ENCODE measurements at regions not wholly inside any gene's neighbourhood (a gene's known extent, or its start where the extent isn't known, plus 50 kb on each side); places are given as distances from the start of the nearest gene placed in this dataset.
A peak's percentile ranks its signal among the peaks of the same experiment; 100 is the strongest.
"Not testable (repeated sequence)": the region's sequence is repeated elsewhere in the genome, so short reads cannot be mapped to it uniquely, and the experiment has no call there.

DNA sequence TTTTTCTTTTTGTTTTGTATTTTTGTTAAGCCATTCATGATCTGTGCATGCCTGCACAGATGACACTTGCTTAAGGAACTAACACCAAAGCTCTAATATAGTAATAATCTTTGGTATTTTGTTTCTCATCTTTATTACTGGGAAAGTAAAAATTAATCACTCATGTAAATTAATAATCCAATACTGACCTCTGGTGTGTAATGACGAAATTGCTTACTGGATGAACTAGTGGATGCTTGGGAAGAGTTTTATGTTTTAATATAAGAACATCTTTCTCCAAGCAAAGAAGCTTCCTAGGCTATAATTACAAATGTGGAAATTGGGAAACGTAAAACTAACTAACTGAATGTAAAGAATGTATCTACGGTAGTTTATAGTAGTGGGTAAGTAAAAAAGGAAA is 147.9 kb downstream of the POTEC start:
- not testable (repeated sequence) for DNase-seq (ENCODE audit: insufficient read length, low spot score); FAIRE-seq
- TF ChIP-seq, protein P1, sequence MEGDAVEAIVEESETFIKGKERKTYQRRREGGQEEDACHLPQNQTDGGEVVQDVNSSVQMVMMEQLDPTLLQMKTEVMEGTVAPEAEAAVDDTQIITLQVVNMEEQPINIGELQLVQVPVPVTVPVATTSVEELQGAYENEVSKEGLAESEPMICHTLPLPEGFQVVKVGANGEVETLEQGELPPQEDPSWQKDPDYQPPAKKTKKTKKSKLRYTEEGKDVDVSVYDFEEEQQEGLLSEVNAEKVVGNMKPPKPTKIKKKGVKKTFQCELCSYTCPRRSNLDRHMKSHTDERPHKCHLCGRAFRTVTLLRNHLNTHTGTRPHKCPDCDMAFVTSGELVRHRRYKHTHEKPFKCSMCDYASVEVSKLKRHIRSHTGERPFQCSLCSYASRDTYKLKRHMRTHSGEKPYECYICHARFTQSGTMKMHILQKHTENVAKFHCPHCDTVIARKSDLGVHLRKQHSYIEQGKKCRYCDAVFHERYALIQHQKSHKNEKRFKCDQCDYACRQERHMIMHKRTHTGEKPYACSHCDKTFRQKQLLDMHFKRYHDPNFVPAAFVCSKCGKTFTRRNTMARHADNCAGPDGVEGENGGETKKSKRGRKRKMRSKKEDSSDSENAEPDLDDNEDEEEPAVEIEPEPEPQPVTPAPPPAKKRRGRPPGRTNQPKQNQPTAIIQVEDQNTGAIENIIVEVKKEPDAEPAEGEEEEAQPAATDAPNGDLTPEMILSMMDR (IDR thresholded peaks at IDR 0.05; ENCODE audit: insufficient read depth, missing control alignments): peak; percentile 12

DNA sequence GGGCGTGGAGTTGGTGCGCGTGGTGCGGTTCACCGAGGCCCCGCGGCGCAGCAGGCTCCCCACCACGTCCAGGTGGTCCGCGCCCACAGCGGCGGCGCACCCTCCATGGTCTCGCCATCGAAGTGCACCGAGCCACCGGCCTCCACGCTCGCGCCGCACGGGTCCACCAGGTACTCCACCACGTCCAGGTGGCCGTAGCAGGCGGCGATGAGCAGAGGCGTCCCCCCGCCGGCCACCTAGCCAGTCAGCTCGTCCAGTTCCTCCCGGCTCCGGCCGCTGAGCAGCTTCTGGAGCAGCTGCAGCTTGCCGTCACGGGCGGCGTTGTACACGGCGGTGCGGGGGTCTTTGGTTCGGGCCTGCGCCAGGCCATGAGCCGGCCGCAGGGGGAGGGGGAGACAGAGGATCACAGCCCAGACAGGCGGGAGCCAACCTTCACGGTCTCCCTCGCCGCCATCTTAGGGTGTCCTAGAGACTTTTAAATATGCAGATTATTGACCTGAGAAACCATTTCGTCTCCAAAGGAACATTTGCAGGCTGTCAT is 149.8 kb downstream of the POTEC start:
- not testable (repeated sequence) for FAIRE-seq

DNA sequence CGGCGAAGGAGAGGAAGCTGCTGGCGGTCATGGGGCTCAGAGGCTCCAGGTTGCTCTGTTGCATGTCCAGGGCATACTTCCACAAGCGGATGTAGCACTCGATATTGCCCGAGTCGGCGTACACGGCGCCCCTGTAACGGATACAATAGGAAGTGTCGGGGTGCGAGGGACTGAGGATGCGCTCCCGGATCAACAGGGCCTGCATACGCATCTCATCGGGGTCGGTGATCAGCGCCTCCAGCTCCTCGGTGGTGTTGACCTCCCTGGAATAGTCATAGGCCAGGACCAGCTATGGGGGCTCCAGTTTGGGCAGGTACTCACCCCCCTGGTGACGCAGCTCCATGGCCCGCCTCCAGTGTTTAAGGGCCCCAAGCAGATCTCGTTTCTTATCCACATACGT is 150.8 kb downstream of the POTEC start:
- DNase-seq (ENCODE audit: insufficient read length, low spot score); FAIRE-seq: not testable (repeated sequence)

More for the DNA sequence above, 149.8 kb downstream of the POTEC start:
- not testable (repeated sequence) for DNase-seq (ENCODE audit: insufficient read length, low spot score)

DNA sequence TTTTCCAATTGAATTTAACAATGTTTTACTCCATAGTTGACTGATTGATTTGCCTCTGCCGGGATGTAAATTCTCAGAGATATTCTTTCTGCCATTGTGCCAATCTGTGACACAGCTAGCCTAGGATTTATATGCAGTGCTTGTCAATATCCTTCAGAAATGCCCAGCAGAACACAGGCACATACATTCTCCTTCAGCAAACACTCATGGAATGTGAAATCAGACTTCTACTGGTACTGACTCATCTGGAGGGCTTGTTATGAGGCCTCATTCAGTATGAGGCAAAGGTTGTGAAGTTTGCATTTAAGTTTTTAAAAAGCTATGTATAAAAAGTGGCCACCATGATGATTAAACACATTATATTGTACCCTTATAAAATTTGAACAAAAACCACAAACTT is 158.4 kb downstream of the POTEC start:
- not testable (repeated sequence) for DNase-seq (ENCODE audit: insufficient read length, low spot score); FAIRE-seq

DNA sequence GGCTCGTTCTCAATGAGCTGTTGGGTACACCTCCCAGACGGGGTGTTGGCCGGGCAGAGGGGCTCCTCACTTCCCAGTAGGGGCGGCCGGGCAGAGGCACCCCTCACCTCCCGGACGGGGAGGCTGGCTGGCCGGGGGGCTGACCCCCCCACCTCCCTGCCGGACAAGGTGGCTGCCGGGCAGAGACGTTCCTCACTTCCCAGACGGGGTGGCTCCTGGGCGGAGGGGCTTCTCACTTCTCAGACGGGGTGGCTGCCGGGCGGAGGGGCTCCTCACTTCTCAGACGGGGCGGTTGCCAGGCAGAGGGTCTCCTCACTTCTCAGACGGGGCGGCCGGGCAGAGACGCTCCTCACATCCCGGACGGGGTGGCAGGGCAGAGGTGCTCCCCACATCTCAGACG is 160.7 kb downstream of the POTEC start:
- not testable (repeated sequence) for FAIRE-seq; DNase-seq (ENCODE audit: insufficient read length, low spot score)

DNA sequence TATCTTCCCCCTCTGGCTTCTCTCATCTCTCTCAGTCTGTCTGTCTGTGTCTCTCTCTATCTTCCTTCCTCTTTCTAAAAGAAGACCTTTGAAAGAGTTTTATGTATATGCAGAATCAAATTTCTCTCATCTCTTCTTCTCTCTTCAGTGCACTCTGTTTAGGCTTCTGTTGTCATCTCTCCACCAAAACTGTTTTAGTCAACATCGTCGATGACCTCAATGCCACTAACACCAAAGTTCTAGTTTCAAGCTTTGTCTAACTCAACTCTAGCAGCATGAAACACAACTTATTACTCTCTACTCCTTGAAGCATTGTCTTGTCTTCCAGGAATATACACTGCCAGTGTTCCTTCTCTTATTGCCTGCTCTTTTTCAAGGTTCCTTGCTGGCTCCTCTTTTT is 163.9 kb downstream of the POTEC start:
- DNase-seq (ENCODE audit: insufficient read length, low spot score); FAIRE-seq: not testable (repeated sequence)

DNA sequence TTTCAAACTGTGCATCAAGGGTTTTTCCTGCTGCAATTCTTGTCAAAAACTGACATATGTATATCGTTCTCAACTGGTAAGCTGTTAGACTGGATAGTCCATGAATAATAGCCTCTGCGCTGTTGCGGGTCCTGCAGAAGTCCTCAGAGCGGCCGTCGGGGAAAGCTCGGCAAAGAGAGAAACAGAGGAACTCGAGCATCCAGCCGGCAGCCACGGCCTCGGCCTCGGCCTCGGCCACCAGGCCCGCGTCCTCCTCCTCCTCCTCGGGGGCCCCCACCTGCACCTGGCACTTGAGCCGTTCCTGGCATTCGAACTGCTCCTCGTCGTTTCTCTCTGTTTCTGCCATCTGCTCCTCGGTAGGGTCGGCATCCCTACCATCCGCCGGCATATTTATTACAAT is 165.0 kb downstream of the POTEC start:
- FAIRE-seq; DNase-seq (ENCODE audit: insufficient read length, low spot score): not testable (repeated sequence)

DNA sequence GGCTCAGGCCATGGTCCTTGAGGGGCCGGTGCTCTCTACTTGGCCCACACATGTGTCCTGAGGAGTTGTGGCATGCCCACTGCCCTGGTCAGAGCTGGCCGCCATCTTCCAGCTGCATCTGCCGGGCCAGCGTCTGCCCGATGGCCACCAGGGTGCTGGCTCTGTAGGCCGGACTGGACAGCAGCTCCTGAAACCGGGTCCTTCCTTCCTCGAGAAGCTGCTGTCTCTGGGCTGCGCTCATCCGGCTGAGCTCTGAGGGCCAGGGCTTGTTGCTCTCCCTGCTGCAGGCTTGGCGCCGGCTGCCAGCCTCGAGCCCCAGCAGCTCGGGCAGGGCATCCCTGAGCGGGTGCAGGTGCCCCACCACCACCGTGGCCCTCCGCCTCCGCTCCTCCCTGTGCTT is 182.1 kb downstream of the POTEC start:
- not testable (repeated sequence) for DNase-seq (ENCODE audit: insufficient read length, low spot score); FAIRE-seq

DNA sequence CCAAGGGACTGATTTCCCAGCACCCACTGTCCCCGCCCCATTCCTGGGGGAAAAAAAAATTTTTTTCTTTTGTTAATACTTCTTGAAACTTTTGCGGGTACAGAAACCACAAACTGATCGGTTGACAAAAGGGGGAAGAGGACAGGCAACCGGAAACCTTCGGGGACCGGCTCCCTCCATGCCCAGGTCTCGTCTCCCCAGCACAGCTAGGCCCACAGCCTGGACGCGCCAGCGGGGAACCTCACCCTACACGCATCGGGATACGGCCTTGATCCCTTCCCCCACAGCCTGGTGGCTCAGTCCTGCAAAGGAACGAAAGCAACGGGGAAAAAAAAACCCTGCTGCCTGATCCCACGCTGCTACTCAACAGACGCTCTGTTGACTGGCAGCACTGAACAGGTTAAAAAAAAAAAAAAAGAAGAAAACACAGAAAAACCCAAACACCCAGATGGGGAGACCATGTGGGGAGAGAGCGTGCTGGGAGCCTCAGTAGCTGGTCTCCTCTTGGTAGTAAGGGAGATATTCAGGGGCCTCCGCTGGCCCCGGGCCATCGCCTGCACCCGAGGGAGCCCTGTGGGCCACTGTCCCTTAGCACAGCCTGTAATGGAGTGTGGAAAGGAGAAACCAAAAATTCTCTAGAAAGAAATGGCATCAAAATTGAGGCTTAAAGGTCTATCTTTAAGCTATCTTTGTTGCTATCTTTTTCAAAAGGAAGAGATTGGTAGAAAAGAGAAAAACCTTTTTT is 185.7 kb downstream of the POTEC start:
- DNase-seq (ENCODE audit: insufficient read length, low spot score); FAIRE-seq: not testable (repeated sequence)

DNA sequence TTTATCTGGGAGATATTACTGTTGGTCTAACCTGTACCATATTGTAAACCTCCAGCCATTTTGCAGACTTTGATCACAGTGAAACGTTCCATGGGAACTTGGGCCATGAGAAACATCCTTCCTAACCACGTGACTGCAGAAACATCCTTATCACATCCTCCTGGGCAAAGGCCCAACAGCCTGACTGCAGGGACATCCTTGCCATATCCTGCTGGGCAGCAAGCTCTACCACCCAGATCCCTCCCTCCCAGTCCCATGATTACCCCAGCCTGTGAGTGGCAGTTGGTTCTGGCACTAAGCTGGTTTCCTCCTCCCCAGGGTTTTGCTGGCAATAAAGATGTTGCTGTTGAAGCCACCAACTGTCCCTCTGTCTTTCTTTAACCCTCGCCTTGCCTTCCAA is 201.2 kb downstream of the POTEC start:
- not testable (repeated sequence) for DNase-seq (ENCODE audit: insufficient read length, low spot score); FAIRE-seq

DNA sequence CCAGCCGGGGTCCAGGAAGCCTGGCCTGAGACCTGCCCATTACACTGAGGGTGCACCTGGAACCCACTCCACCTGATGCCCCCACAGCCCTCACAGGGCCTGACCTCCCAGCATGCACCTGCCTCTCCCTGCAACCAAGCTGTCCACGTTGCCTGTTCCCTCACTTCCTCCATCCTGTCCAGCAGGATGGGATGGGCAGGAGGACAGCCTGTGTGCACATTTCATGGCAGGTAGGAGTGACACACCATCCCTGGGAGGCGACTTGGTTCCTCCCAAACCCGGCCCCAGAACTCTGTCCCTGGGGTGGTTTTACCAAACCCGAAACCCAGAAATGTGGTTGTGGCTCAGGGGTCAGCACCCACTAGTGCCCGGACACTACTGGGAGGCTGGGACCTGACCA is 203.8 kb upstream of the ZNF519 start:
- FAIRE-seq; DNase-seq (ENCODE audit: insufficient read length, low spot score): not testable (repeated sequence)

DNA sequence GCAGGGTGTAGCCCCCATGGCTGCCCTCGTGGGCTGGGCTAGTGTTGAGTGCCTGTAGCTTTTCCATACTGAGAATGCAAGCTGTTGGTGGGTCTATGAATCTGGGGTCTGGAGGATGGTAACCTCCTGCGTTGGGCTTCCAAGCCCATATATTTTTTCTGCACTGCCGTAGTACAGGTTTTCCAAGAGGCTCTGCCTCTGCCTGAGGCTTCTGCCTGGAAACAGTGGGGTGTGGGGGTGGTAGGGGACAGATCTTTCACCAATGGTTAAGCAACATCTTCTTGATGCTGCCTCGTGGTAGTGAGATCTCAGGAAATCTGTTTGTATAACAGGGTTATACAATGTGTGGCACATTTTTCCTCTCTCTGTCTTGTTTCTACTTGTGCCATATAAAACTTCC is 189.0 kb upstream of the ZNF519 start:
- FAIRE-seq; DNase-seq (ENCODE audit: insufficient read length, low spot score): not testable (repeated sequence)

DNA sequence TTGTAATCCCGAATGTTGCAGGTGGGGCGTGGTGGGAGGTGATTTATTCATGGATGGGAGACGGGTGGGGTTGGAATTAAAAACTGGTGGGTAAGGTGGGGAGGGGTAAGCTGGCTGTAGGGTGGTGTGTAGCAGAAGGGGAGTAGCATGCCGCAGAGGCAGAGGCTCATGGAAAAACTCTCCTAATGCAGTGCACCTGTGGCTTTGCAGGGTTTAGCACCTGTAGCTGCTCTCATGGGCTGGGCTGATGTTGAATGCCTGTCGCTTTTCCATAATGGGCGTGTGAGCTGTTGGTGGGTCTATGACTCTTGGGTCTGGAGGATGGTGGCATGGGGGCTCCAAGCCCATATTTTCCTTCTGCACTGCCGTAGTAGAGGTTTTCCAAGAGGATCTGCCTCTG is 169.0 kb upstream of the ZNF519 start:
- FAIRE-seq: not testable (repeated sequence)

DNA sequence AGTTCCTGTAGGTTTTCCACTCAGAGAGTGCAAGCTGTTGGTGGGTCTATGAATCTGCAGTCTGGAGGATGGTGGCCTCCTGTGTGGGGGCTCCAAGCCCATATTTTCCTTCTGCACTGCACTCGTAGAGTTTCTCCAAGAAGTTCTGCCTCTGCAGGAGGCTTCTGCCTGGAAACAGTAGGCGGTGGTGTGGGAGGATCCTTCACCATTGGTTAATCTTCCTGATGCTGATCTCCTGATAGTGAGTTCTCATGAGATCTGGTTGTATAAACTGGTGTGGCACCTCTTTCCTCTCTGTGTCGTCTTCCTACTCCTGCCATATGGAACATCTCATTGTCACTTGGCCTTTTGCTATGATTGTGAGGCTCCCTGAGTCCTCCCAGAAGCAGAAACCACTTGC is 162.8 kb upstream of the ZNF519 start:
- not testable (repeated sequence) for DNase-seq (ENCODE audit: insufficient read length, low spot score); FAIRE-seq

More for the DNA sequence above, 169.0 kb upstream of the ZNF519 start:
- not testable (repeated sequence) for DNase-seq (ENCODE audit: insufficient read length, low spot score)

DNA sequence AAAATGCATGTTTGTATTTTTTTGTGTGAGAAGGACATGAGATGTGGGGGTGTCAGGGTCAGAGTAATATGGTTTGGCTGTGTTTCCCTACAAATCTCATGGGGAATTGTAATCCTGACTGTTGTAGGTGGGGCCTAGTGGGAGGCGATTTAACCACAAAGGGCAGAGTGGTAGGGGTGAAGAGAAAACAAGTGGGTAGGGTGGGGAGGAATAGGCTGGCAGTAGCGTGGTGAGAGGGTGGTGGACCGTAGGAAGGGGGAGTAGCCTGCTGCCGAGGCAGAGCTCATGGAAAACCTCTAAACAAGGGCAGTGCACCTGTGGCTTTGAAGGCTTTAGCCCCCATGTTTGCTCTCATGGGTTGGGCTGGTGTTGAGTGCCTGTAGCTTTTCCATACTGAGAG is 152.8 kb upstream of the ZNF519 start:
- TF ChIP-seq, protein P1 (IDR thresholded peaks at IDR 0.05; ENCODE audit: insufficient read depth, missing control alignments): no peak
- no peak for FAIRE-seq
- no peak for DNase-seq (ENCODE audit: insufficient read length, low spot score)

DNA sequence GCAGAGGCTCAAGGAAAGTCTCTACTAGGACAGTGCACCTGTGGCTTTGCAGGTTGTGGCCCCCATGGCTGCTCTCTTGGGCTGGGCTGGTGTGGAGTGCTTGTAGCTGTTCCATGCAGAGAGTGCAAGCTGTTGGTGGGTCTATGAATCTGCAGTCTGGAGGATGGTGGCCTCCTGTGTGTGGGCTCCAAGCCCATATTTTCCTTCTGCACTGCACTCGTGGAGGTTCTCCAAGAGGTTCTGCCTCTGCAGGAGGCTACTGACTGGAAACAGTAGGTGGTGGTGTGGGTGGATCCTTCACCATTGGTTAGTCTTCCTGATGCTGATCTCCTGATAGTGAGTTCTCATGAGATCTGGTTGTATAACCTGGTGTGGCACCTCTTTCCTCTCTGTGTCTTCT is 143.2 kb upstream of the ZNF519 start:
- not testable (repeated sequence) for FAIRE-seq

DNA sequence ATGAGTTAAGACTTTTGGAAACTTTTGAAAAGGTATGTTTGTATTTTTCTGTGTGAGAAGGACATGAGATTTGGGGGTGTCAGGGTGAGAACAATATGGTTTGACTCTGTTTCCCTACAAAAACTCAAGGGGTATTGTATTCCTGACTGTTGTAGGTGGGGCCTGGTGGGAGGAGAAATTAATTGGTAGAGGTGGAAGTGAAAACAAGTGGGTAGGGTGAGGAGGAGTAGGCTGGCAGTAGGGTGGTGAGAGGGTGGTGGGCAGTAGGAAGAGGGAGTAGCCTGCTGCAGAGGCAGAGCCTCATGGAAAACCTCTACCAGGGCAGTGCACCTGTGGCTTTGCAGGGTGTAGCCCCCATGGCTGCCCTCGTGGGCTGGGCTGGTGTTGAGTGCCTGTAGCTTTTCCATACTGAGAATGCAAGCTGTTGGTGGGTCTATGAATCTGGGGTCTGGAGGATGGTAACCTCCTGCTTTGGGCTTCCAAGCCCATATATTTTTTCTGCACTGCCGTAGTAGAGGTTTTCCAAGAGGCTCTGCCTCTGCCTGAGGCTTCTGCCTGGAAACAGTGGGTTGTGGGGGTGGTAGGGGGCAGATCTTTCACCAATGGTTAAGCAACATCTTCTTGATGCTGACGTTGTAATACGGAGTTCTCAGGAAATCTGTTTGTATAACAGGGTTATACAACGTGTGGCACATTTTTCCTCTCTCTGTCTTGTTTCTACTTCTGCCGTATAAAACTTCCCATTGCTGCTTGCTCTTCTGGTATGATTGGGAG is 133.6 kb upstream of the ZNF519 start:
- DNase-seq (ENCODE audit: insufficient read length, low spot score); FAIRE-seq: not testable (repeated sequence)

More for the DNA sequence above, 143.2 kb upstream of the ZNF519 start:
- not testable (repeated sequence) for DNase-seq (ENCODE audit: insufficient read length, low spot score)

DNA sequence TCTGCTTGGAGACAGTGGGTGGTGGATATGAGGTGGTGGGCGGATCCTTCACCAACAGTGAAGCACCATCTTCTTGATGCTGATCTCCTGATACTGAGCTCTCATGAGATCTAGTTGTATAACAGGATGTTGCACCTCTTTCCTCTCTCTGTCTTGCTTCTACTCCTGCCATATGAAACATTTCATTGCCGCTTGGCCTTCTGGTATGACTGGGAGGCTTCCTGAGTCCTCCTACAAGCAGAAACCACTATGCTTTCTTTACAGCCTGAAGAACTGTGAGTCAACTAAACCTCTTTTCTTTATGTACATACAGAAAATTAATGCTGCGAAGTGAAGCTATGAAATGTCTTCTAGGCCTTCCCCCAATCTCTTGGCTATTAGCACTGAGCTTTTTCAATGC is 130.6 kb upstream of the ZNF519 start:
- not testable (repeated sequence) for FAIRE-seq; DNase-seq (ENCODE audit: insufficient read length, low spot score)
